GM18505 (cell line): ENCODE measurements at regions not wholly inside any gene's neighbourhood (a gene's known extent, or its start where the extent isn't known, plus 50 kb on each side); places are given as distances from the start of the nearest gene placed in this dataset.

Experiments
- ATAC-seq: cut with Tn5 transposase; IDR thresholded peaks from one replicate; pipeline ENCODE4 v1.9.1; 2021; ENCODE audit not compliant: unreplicated experiment
- POLR2A ChIP-seq: IDR thresholded peaks from 4 replicates; pipeline ENCODE4 v1.6.1; 2011; ENCODE audit warnings: borderline replicate concordance; ENCODE audit not compliant: insufficient read depth, insufficient read length; ENCODE audit errors: extremely low read depth

- ATAC-seq, result no peak
- TF ChIP-seq POLR2A, result no peak
These were observed 830.9 kb upstream of the WWC1 start for GRCh38 chr5:167460449-167461020.

- no peak for TF ChIP-seq POLR2A
- no peak for ATAC-seq
These were observed 827.5 kb upstream of the WWC1 start for GRCh38 chr5:167463939-167464338.

- no peak for TF ChIP-seq POLR2A
- ATAC-seq, result no peak
These were observed 824.5 kb upstream of the WWC1 start for GRCh38 chr5:167466992-167467391.

GRCh38 chr5:167472566-167473108 is 818.8 kb upstream of the WWC1 start:
- no peak for TF ChIP-seq POLR2A
- no peak for ATAC-seq

GRCh38 chr5:167478188-167478587 is 813.3 kb upstream of the WWC1 start:
- TF ChIP-seq POLR2A, result no peak
- no peak for ATAC-seq

GRCh38 chr5:167479779-167480178 is 811.7 kb upstream of the WWC1 start:
- no peak for ATAC-seq

GRCh38 chr5:167481345-167481744 is 810.1 kb upstream of the WWC1 start:
- no peak for ATAC-seq
- TF ChIP-seq POLR2A, result no peak

More at GRCh38 chr5:167479779-167480178, 811.7 kb upstream of the WWC1 start:
- no peak for TF ChIP-seq POLR2A

- no peak for TF ChIP-seq POLR2A
- no peak for ATAC-seq
These were observed 808.9 kb upstream of the WWC1 start for GRCh38 chr5:167482555-167482954.

- TF ChIP-seq POLR2A, result no peak
- no peak for ATAC-seq
These were observed 806.2 kb upstream of the WWC1 start for GRCh38 chr5:167485061-167485774.

- no peak for ATAC-seq
- no peak for TF ChIP-seq POLR2A
These were observed 803.1 kb upstream of the WWC1 start for GRCh38 chr5:167488371-167488770.

- peak; percentile 75 for ATAC-seq
These were observed 802.2 kb upstream of the WWC1 start for GRCh38 chr5:167489202-167489601.

GRCh38 chr5:167503926-167504720 is 787.3 kb upstream of the WWC1 start:
- no peak for TF ChIP-seq POLR2A
- ATAC-seq, result no peak

More at GRCh38 chr5:167489202-167489601, 802.2 kb upstream of the WWC1 start:
- no peak for TF ChIP-seq POLR2A

- TF ChIP-seq POLR2A, result no peak
- ATAC-seq, result no peak
These were observed 783.8 kb upstream of the WWC1 start for GRCh38 chr5:167507463-167508233.
